Neural cell (in vitro differentiated cells): ENCODE measurements at regions not wholly inside any gene's neighbourhood (a gene's known extent, or its start where the extent isn't known, plus 50 kb on each side); places are given as distances from the start of the nearest gene placed in this dataset.

ENCODE experiments used
- H2AFZ ChIP-seq: fragments of 200-600, 300-800 bp; sonication (generic), shearing (Covaris generic); 2 replicates; pipeline ENCODE4 v1.6.0; 2014; ENCODE audit warnings: low read depth, mild to moderate bottlenecking, antibody characterized with exemption, low read length, moderate library complexity
- H3F3A ChIP-seq: fragments of 200-600 bp; shearing (Covaris generic); 2 replicates; pipeline ENCODE4 v1.6.1; 2016; ENCODE audit warnings: mild to moderate bottlenecking, moderate library complexity, mixed read lengths, antibody characterized with exemption, low read length; ENCODE audit not compliant: insufficient read depth, poor library complexity, severe bottlenecking
- H3K27ac ChIP-seq: fragments of 200-600, 300-800 bp; sonication (generic), shearing (Covaris generic); 2 replicates; pipeline ENCODE4 v1.5.1; 2014; ENCODE audit warnings: mild to moderate bottlenecking, low read length, moderate library complexity
- H3K27me3 ChIP-seq: fragments of 300-800, 200-600 bp; sonication (generic), shearing (Covaris generic); 2 replicates; pipeline ENCODE4 v1.6.0; 2014; ENCODE audit warnings: mild to moderate bottlenecking, low read depth, low read length, moderate library complexity; ENCODE audit not compliant: insufficient read depth
- H3K36me3 ChIP-seq: fragments of 300-800, 200-600 bp; sonication (generic), shearing (Covaris generic); 2 replicates; pipeline ENCODE4 v1.5.1; 2014; ENCODE audit warnings: mild to moderate bottlenecking, antibody characterized with exemption, low read length, moderate library complexity; ENCODE audit not compliant: insufficient read depth
- H3K4me2 ChIP-seq: fragments of 300-800, 200-600 bp; sonication (generic), shearing (Covaris generic); 2 replicates; pipeline ENCODE4 v1.6.0; 2014; ENCODE audit warnings: mild to moderate bottlenecking, low read length
- H3K4me3 ChIP-seq: fragments of 300-800, 200-600 bp; sonication (generic), shearing (Covaris generic); 2 replicates; pipeline ENCODE4 v1.5.1; 2014; ENCODE audit warnings: mild to moderate bottlenecking, low read length, moderate library complexity
- H3K79me2 ChIP-seq: fragments of 200-600 bp; shearing (Covaris generic); replicated peaks from 2 replicates; pipeline ENCODE4 v1.6.0; 2014; ENCODE audit warnings: mild to moderate bottlenecking, low read length, moderate library complexity; ENCODE audit not compliant: insufficient read depth
- H3K9ac ChIP-seq: fragments of 300-800, 200-600 bp; sonication (generic), shearing (Covaris generic); 2 replicates; pipeline ENCODE4 v1.6.1; 2016; ENCODE audit warnings: mild to moderate bottlenecking, low read length, mixed read lengths
- H3K9me2 ChIP-seq: fragments of 200-600 bp; shearing (Covaris generic); 2 replicates; pipeline ENCODE4 v1.6.1; 2016; ENCODE audit warnings: mild to moderate bottlenecking, low read length, mixed read lengths; ENCODE audit not compliant: insufficient read depth
- H3K9me3 ChIP-seq: fragments of 200-600, 300-800 bp; sonication (generic), shearing (Covaris generic); 2 replicates; pipeline ENCODE4 v1.6.1; 2016; ENCODE audit warnings: mild to moderate bottlenecking, mixed run types, low read length, moderate library complexity, mixed read lengths
- H4K20me1 ChIP-seq: fragments of 200-600 bp; shearing (Covaris generic); 2 replicates; pipeline ENCODE4 v1.6.1; 2016; ENCODE audit warnings: mild to moderate bottlenecking, mixed run types; ENCODE audit not compliant: insufficient read depth
- EP300 ChIP-seq: fragments of 450-650 bp; conservative IDR thresholded peaks from 2 replicates; pipeline ENCODE4 v1.6.1; 2014; ENCODE audit warnings: antibody characterized with exemption, mild to moderate bottlenecking, moderate library complexity; ENCODE audit not compliant: poor library complexity, severe bottlenecking
- EZH2 ChIP-seq: fragments of 200-600, 300-800 bp; shearing (Covaris generic), sonication (generic); IDR thresholded peaks from 2 replicates; pipeline ENCODE4 v1.6.1; 2014; ENCODE audit warnings: antibody characterized with exemption, low read length, borderline replicate concordance, mild to moderate bottlenecking; ENCODE audit not compliant: insufficient read depth, poor library complexity, severe bottlenecking
- MXI1 ChIP-seq: fragments of 450-650 bp; conservative IDR thresholded peaks from 2 replicates; pipeline ENCODE4 v1.6.1; 2014; ENCODE audit warnings: antibody characterized with exemption, mild to moderate bottlenecking; ENCODE audit not compliant: poor library complexity, severe bottlenecking
- POLR2AphosphoS5 ChIP-seq: IDR thresholded peaks from 2 replicates; pipeline ENCODE4 v1.6.1; 2012
- RAD21 ChIP-seq: fragments of 450-650 bp; conservative IDR thresholded peaks from 2 replicates; pipeline ENCODE4 v1.6.1; 2014; ENCODE audit warnings: antibody characterized with exemption, mild to moderate bottlenecking, moderate library complexity
- SMC3 ChIP-seq: fragments of 450-650 bp; conservative IDR thresholded peaks from 2 replicates; pipeline ENCODE4 v1.6.1; 2014; ENCODE audit warnings: antibody characterized with exemption, mild to moderate bottlenecking, moderate library complexity; ENCODE audit not compliant: poor library complexity
- TAF1 ChIP-seq: IDR thresholded peaks from 2 replicates; pipeline ENCODE4 v1.6.1; 2012; ENCODE audit warnings: low read depth
- TF ChIP-seq, protein P1 (sequence below): fragments of 450-650 bp; IDR thresholded peaks from 2 replicates; pipeline ENCODE4 v1.5.1; 2014; ENCODE audit warnings: antibody characterized with exemption, mild to moderate bottlenecking, moderate library complexity; ENCODE audit not compliant: poor library complexity, severe bottlenecking
- TF ChIP-seq, protein P2 (sequence below): IDR thresholded peaks from 2 replicates; pipeline ENCODE4 v1.6.1; 2012; ENCODE audit warnings: borderline replicate concordance

DNA sequence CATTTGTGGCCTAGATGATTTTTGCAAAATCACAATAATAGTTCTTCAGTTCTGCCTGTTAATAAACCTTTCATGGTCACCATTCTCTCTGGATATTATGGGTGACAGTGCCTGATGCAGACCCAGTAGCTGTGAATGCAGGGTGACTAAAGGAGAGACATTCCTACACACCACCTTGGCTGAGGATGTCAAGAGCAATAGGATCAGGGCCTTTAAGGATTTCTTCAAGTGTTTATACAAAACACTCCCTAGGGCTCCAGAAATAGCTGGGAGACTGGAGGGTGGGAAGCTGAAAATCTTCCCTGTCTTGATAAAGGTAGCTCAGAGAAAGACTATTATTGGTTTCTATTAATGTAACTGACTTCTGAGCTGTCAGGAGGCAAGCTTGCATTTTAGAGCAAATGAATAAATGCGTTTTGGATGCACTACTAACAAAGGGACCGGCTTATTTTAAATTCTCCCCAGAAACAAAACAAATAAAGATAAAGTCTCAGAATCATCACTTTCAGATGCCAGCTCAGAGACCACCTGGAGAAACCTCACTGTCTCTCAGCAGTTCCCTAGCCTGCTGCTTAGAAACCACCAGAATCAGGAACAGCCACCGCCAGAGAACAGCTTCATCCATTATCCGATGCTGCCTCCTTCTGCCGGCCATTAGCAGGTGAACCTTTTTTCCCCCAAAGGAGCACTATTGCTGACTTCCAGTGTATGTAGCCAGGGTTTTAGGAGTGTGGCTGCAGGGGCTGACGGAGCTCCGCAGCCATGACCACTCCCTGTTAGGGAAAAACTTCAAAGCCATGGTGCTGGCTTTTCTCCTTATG lies 171.4 kb upstream of the DYNLRB2 start:
- Histone ChIP-seq H3K79me2 (no peaks in the 10 kb centered on the region), H3K27me3 (no peaks in the 10 kb centered on the region), H3F3A (no peaks in the 10 kb centered on the region), H3K4me2 (no peak overlapping the region), H2AFZ (no peak overlapping the region), H3K9me2 (no peaks in the 10 kb centered on the region), H4K20me1 (no peaks in the 10 kb centered on the region), H3K27ac (no peak overlapping the region), H3K9ac (no peak overlapping the region), H3K36me3 (no peaks in the 10 kb centered on the region), H3K9me3 (no peaks in the 10 kb centered on the region), H3K4me3 (no peak overlapping the region)
- peak; percentile 93 for TF ChIP-seq RAD21
- TF ChIP-seq MXI1 = no peak
- TF ChIP-seq POLR2AphosphoS5 = no peak
- no peak for TF ChIP-seq TAF1
- peak; percentile 90 for TF ChIP-seq SMC3
- TF ChIP-seq, protein P1, sequence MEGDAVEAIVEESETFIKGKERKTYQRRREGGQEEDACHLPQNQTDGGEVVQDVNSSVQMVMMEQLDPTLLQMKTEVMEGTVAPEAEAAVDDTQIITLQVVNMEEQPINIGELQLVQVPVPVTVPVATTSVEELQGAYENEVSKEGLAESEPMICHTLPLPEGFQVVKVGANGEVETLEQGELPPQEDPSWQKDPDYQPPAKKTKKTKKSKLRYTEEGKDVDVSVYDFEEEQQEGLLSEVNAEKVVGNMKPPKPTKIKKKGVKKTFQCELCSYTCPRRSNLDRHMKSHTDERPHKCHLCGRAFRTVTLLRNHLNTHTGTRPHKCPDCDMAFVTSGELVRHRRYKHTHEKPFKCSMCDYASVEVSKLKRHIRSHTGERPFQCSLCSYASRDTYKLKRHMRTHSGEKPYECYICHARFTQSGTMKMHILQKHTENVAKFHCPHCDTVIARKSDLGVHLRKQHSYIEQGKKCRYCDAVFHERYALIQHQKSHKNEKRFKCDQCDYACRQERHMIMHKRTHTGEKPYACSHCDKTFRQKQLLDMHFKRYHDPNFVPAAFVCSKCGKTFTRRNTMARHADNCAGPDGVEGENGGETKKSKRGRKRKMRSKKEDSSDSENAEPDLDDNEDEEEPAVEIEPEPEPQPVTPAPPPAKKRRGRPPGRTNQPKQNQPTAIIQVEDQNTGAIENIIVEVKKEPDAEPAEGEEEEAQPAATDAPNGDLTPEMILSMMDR = peak; percentile 83
- no peak for TF ChIP-seq EP300

DNA sequence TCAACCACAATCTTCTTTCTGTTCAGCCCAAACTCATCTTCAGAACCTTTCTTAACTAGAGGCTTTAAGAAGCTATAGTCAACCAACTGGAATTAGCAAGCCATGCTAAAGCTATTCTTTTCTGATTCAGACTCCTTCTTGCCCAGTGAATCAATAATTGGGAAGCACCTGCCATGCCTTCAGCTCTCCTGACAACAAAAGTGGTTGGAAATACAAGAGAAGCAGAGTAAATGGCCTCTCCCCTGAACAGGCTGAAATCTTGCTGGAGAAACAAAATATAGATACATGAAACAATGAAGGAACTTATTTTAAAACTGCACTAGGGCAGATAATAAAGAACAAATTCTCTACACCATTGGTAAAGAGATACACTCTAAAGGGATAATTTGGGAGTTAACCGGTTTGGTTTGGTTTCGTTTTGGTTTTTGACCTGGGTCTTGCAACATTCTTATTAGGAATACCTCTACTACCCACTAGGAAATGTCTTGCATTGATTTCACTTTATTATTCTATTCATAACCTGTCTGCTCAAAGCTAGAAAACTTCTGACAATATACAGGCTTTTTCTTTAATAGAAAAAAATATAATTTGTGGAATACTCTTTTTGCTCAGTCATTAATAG lies 173.6 kb upstream of the DYNLRB2 start:
- H3K36me3 ChIP-seq = no peaks in the 10 kb centered on the region
- H3K9ac ChIP-seq = no peak overlapping the region
- no peaks in the 10 kb centered on the region for H3F3A ChIP-seq
- H3K27me3 ChIP-seq = no peaks in the 10 kb centered on the region
- H3K4me3 ChIP-seq = no peak overlapping the region
- no peak overlapping the region for H2AFZ ChIP-seq
- H3K9me3 ChIP-seq = no peaks in the 10 kb centered on the region
- H3K4me2 ChIP-seq = no peak overlapping the region
- no peaks in the 10 kb centered on the region for H4K20me1 ChIP-seq
- TF ChIP-seq POLR2AphosphoS5 (no peak), EZH2 (no peak), TAF1 (no peak), EP300 (no peak), RAD21 (no peak)
- TF ChIP-seq, protein P2, sequence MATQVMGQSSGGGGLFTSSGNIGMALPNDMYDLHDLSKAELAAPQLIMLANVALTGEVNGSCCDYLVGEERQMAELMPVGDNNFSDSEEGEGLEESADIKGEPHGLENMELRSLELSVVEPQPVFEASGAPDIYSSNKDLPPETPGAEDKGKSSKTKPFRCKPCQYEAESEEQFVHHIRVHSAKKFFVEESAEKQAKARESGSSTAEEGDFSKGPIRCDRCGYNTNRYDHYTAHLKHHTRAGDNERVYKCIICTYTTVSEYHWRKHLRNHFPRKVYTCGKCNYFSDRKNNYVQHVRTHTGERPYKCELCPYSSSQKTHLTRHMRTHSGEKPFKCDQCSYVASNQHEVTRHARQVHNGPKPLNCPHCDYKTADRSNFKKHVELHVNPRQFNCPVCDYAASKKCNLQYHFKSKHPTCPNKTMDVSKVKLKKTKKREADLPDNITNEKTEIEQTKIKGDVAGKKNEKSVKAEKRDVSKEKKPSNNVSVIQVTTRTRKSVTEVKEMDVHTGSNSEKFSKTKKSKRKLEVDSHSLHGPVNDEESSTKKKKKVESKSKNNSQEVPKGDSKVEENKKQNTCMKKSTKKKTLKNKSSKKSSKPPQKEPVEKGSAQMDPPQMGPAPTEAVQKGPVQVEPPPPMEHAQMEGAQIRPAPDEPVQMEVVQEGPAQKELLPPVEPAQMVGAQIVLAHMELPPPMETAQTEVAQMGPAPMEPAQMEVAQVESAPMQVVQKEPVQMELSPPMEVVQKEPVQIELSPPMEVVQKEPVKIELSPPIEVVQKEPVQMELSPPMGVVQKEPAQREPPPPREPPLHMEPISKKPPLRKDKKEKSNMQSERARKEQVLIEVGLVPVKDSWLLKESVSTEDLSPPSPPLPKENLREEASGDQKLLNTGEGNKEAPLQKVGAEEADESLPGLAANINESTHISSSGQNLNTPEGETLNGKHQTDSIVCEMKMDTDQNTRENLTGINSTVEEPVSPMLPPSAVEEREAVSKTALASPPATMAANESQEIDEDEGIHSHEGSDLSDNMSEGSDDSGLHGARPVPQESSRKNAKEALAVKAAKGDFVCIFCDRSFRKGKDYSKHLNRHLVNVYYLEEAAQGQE = no peak
- TF ChIP-seq, protein P1 = no peak
- H3K79me2 ChIP-seq = no peaks in the 10 kb centered on the region
- no peaks in the 10 kb centered on the region for H3K9me2 ChIP-seq
- H3K27ac ChIP-seq = no peak overlapping the region
